Stimulated activated naive CD8-positive, alpha-beta T cell treated with anti-CD3 and anti-CD28 coated beads, Interleukin-15, amount 100 ng/mL, for 72 hours (primary cell): ENCODE measurements at regions not wholly inside any gene's neighbourhood (a gene's known extent, or its start where the extent isn't known, plus 50 kb on each side); places are given as distances from the start of the nearest gene placed in this dataset.
"Not testable (repeated sequence)": the region's sequence is repeated elsewhere in the genome, so short reads cannot be mapped to it uniquely, and the experiment has no call there.

ENCODE experiments used
- ATAC-seq: fragments of 150-1000 bp; cut with Tn5 transposase; 2 replicates; pipeline ENCODE4 v1.10.0; 2021; ENCODE audit warnings: mild to moderate bottlenecking, moderate library complexity
- DNase-seq, 2 donors: peaks; one replicate each; pipeline ENCODE4 v3.0.0; 2021 to 2022
- H3K27ac Mint-ChIP-seq, 2 donors: one replicate each; pipeline ENCODE4 v1.8.0; 2022; ENCODE audit warnings: mild to moderate bottlenecking in 2 of 2, mixed read lengths in 2 of 2, moderate library complexity in 2 of 2
- H3K27me3 Mint-ChIP-seq: one replicate; pipeline ENCODE4 v1.8.0; 2022; ENCODE audit warnings: mixed read lengths
- H3K4me1 Mint-ChIP-seq: one replicate; pipeline ENCODE4 v1.8.0; 2022; ENCODE audit warnings: mild to moderate bottlenecking, mixed read lengths
- H3K4me3 Mint-ChIP-seq, 2 donors: one replicate each; pipeline ENCODE4 v1.8.0; 2022; ENCODE audit warnings: mild to moderate bottlenecking in 2 of 2, mixed read lengths in 2 of 2, moderate library complexity in 1 of 2
- H3K9me3 Mint-ChIP-seq, 2 donors: one replicate each; pipeline ENCODE4 v1.8.0; 2022; ENCODE audit warnings: mixed read lengths in 2 of 2

- ATAC-seq (no peak), DNase-seq (no peak)
- no peaks in the 10 kb centered on the region for H3K4me1 Mint-ChIP-seq
- no peak overlapping the region for H3K4me3 Mint-ChIP-seq
- H3K27me3 Mint-ChIP-seq: peaks cover 6% of the 10 kb centered on the region
- H3K9me3 Mint-ChIP-seq: no peaks in the 10 kb centered on the region
- no peak overlapping the region for H3K27ac Mint-ChIP-seq
Measured at GRCh38 chr2:239824046-239824694, 201.0 kb downstream of the NDUFA10 start.

GRCh38 chr2:239822146-239822831 is 202.9 kb downstream of the NDUFA10 start:
- ATAC-seq (no peak), DNase-seq (no peak)
- H3K27ac Mint-ChIP-seq: no peak overlapping the region
- no peaks in the 10 kb centered on the region for H3K9me3 Mint-ChIP-seq
- peaks cover 6% of the 10 kb centered on the region for H3K27me3 Mint-ChIP-seq
- no peak overlapping the region for H3K4me3 Mint-ChIP-seq
- no peaks in the 10 kb centered on the region for H3K4me1 Mint-ChIP-seq

GRCh38 chr2:239821694-239822075 is 203.5 kb downstream of the NDUFA10 start:
- no peak for ATAC-seq
- H3K27ac Mint-ChIP-seq: no peak overlapping the region
- H3K9me3 Mint-ChIP-seq: no peaks in the 10 kb centered on the region
- H3K4me3 Mint-ChIP-seq: no peak overlapping the region
- H3K27me3 Mint-ChIP-seq: peaks cover 6% of the 10 kb centered on the region
- DNase-seq: no peak
- no peaks in the 10 kb centered on the region for H3K4me1 Mint-ChIP-seq

GRCh38 chr2:239820836-239821693 is 204.1 kb downstream of the NDUFA10 start:
- H3K4me1 Mint-ChIP-seq: no peaks in the 10 kb centered on the region
- no peak for ATAC-seq
- no peak for DNase-seq
- H3K27ac Mint-ChIP-seq: no peak overlapping the region
- H3K9me3 Mint-ChIP-seq: no peaks in the 10 kb centered on the region
- H3K4me3 Mint-ChIP-seq: no peak overlapping the region
- peaks cover 6% of the 10 kb centered on the region for H3K27me3 Mint-ChIP-seq

GRCh38 chr2:239819974-239820555 is 205.1 kb downstream of the NDUFA10 start:
- Mint-ChIP-seq H3K4me1 (no peaks in the 10 kb centered on the region), H3K9me3 (no peaks in the 10 kb centered on the region), H3K27me3 (peaks cover 6% of the 10 kb centered on the region), H3K4me3 (no peak overlapping the region), H3K27ac (no peak overlapping the region)
- DNase-seq (no peak), ATAC-seq (no peak)

GRCh38 chr2:239819091-239819973 is 205.8 kb downstream of the NDUFA10 start:
- H3K27ac Mint-ChIP-seq: no peak overlapping the region
- no peaks in the 10 kb centered on the region for H3K9me3 Mint-ChIP-seq
- H3K4me3 Mint-ChIP-seq: no peak overlapping the region
- no peaks in the 10 kb centered on the region for H3K4me1 Mint-ChIP-seq
- ATAC-seq: no peak
- peaks cover 6% of the 10 kb centered on the region for H3K27me3 Mint-ChIP-seq
- DNase-seq: no peak

GRCh38 chr2:239818531-239819011 is 206.6 kb downstream of the NDUFA10 start:
- no peaks in the 10 kb centered on the region for H3K4me1 Mint-ChIP-seq
- no peak overlapping the region for H3K4me3 Mint-ChIP-seq
- no peaks in the 10 kb centered on the region for H3K9me3 Mint-ChIP-seq
- DNase-seq: no peak
- no peak for ATAC-seq
- H3K27ac Mint-ChIP-seq: no peak overlapping the region
- peaks cover 6% of the 10 kb centered on the region for H3K27me3 Mint-ChIP-seq

GRCh38 chr2:239818086-239818485 is 207.1 kb downstream of the NDUFA10 start:
- Mint-ChIP-seq H3K9me3 (no peaks in the 10 kb centered on the region), H3K4me3 (no peak overlapping the region), H3K4me1 (no peaks in the 10 kb centered on the region), H3K27ac (no peak overlapping the region), H3K27me3 (peaks cover 6% of the 10 kb centered on the region)
- DNase-seq (no peak), ATAC-seq (no peak)

GRCh38 chr2:239817468-239818031 is 207.6 kb downstream of the NDUFA10 start:
- not testable (repeated sequence) for DNase-seq, H3K4me1 Mint-ChIP-seq, H3K27ac Mint-ChIP-seq, H3K4me3 Mint-ChIP-seq, H3K9me3 Mint-ChIP-seq, ATAC-seq, H3K27me3 Mint-ChIP-seq

GRCh38 chr2:239816576-239817467 is 208.3 kb downstream of the NDUFA10 start:
- Mint-ChIP-seq H3K4me1 (no peaks in the 10 kb centered on the region), H3K27ac (no peak overlapping the region), H3K9me3 (no peaks in the 10 kb centered on the region), H3K27me3 (peaks cover 6% of the 10 kb centered on the region), H3K4me3 (no peak overlapping the region)
- ATAC-seq (no peak), DNase-seq (no peak)

GRCh38 chr2:239815671-239816070 is 209.5 kb downstream of the NDUFA10 start:
- Mint-ChIP-seq H3K4me1 (no peaks in the 10 kb centered on the region), H3K4me3 (no peak overlapping the region), H3K9me3 (no peaks in the 10 kb centered on the region), H3K27ac (no peak overlapping the region), H3K27me3 (peaks cover 5% of the 10 kb centered on the region)
- DNase-seq (no peak), ATAC-seq (no peak)

GRCh38 chr2:239814861-239815601 is 210.1 kb downstream of the NDUFA10 start:
- H3K4me1 Mint-ChIP-seq: no peaks in the 10 kb centered on the region
- H3K4me3 Mint-ChIP-seq: no peak overlapping the region
- H3K27ac Mint-ChIP-seq: no peak overlapping the region
- ATAC-seq (no peak), DNase-seq (no peak)
- no peaks in the 10 kb centered on the region for H3K27me3 Mint-ChIP-seq
- H3K9me3 Mint-ChIP-seq: no peaks in the 10 kb centered on the region

GRCh38 chr2:239814116-239814860 is 210.9 kb downstream of the NDUFA10 start:
- no peak overlapping the region for H3K27ac Mint-ChIP-seq
- no peaks in the 10 kb centered on the region for H3K4me1 Mint-ChIP-seq
- DNase-seq (no peak), ATAC-seq (no peak)
- H3K27me3 Mint-ChIP-seq: no peaks in the 10 kb centered on the region
- H3K4me3 Mint-ChIP-seq: no peak overlapping the region
- no peaks in the 10 kb centered on the region for H3K9me3 Mint-ChIP-seq
